ENCODE measurements at regions not wholly inside any gene's neighbourhood (a gene's known extent, or its start where the extent isn't known, plus 50 kb on each side); places are given as distances from the start of the nearest gene placed in this dataset.

- Histone ChIP-seq H3K4me3 (peak overlapping the region in 1 of 2 donors; percentile 10), H3K27me3 (peaks cover 0 to 4% of the 10 kb centered on the region in 2 donors), H3K4me1 (peaks cover 0 to 20% (median 11%) of the 10 kb centered on the region in 4 donors), H3K9me3 (no peaks in the 10 kb centered on the region), H3K27ac (peak overlapping the region; percentile 30 to 40), H3K36me3 (no peaks in the 10 kb centered on the region)
- no peak for DNase-seq
- intact Hi-C loops (cut with DNase I; ENCODE audit: low total_unique reads), result no loop called here
- TF ChIP-seq CTCF (IDR thresholded peaks at IDR 0.05), result no peak
Measured at GRCh38 chr17:72501404-72502370, 380.9 kb downstream of the SOX9 start.

GRCh38 chr17:72502371-72503341 lies 381.8 kb downstream of the SOX9 start:
- Histone ChIP-seq H3K27me3 (peaks cover 0 to 4% of the 10 kb centered on the region in 2 donors), H3K27ac (no peak overlapping the region), H3K4me3 (no peak overlapping the region), H3K4me1 (peaks cover 0 to 20% (median 11%) of the 10 kb centered on the region in 4 donors), H3K36me3 (no peaks in the 10 kb centered on the region), H3K9me3 (no peaks in the 10 kb centered on the region)
- TF ChIP-seq CTCF (IDR thresholded peaks at IDR 0.05), result no peak
- intact Hi-C loops (cut with DNase I; ENCODE audit: low total_unique reads), result no loop called here
- no peak for DNase-seq

GRCh38 chr17:72503556-72503955 lies 382.7 kb downstream of the SOX9 start:
- intact Hi-C loops (cut with DNase I; ENCODE audit: low total_unique reads), result no loop called here
- H3K27me3 ChIP-seq, result peaks cover 0 to 4% of the 10 kb centered on the region in 2 donors
- DNase-seq, result no peak
- H3K36me3 ChIP-seq, result no peaks in the 10 kb centered on the region
- TF ChIP-seq CTCF (IDR thresholded peaks at IDR 0.05), result no peak
- no peak overlapping the region for H3K4me3 ChIP-seq
- no peak overlapping the region for H3K27ac ChIP-seq
- no peaks in the 10 kb centered on the region for H3K9me3 ChIP-seq
- peaks cover 0 to 20% (median 11%) of the 10 kb centered on the region in 4 donors for H3K4me1 ChIP-seq

DNA sequence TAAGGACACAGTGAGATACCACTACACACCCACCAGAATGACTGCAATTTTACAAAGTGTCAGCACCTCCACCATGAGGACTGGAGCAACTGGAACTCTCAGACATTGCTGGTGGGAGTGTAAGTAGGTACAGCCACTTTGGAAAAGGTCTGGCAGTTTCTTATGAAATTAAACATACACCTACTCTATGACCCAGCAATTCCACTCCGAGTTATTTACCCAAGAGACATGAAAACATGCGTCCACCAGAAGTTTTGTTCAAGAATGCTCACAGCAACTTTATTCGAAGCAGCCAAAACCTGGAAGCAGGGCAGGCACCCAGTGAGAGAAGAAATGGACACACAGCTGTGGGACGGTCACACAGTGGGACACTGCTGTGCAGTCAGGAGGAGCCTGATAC lies 384.0 kb downstream of the SOX9 start:
- no peaks in the 10 kb centered on the region for H3K9me3 ChIP-seq
- no peak for TF ChIP-seq CTCF (IDR thresholded peaks at IDR 0.05)
- DNase-seq, result no peak
- H3K4me1 ChIP-seq, result peaks cover 0 to 20% (median 11%) of the 10 kb centered on the region in 4 donors
- no peak overlapping the region for H3K4me3 ChIP-seq
- no peaks in the 10 kb centered on the region for H3K36me3 ChIP-seq
- H3K27me3 ChIP-seq, result peaks cover 0 to 4% of the 10 kb centered on the region in 2 donors
- no peak overlapping the region for H3K27ac ChIP-seq
- intact Hi-C loops (cut with DNase I; ENCODE audit: low total_unique reads), result no loop called here

DNA sequence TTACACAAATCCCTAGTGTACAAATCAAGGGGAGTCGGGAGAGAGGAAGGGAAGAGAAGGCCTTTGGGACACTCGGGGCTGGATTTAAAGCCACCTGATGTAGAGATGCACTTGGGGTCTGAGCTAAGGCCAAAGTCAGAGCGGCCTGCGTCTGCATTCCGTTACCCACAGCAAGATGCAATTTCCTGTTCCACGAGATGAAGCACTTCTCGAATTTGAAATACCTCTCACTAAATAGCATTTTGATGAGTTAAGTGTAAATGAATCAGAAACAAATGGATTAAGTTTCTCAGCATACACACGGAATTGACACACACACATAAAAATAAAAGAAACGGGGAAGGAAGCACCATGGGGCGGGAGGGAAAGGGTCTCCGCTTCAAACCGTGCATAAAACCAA lies 386.0 kb downstream of the SOX9 start:
- intact Hi-C loops (cut with DNase I; ENCODE audit: low total_unique reads), result no loop called here
- no peak overlapping the region for H3K4me3 ChIP-seq

More for the DNA sequence above, 386.0 kb downstream of the SOX9 start:
- no peak for DNase-seq
- Histone ChIP-seq H3K9me3 (no peaks in the 10 kb centered on the region), H3K36me3 (no peaks in the 10 kb centered on the region), H3K27me3 (peaks cover 0 to 4% of the 10 kb centered on the region in 2 donors), H3K27ac (no peak overlapping the region), H3K4me1 (peaks cover 0 to 14% (median 8%) of the 10 kb centered on the region in 4 donors)
- TF ChIP-seq CTCF (IDR thresholded peaks at IDR 0.05), result no peak
